ENCODE measurements at regions not wholly inside any gene's neighbourhood (a gene's known extent, or its start where the extent isn't known, plus 50 kb on each side); places are given as distances from the start of the nearest gene placed in this dataset.

- no peak for TF ChIP-seq USF2 (IDR thresholded peaks at IDR 0.05; ENCODE audit: borderline replicate concordance, low read depth, low read length)
- TF ChIP-seq, protein P1, sequence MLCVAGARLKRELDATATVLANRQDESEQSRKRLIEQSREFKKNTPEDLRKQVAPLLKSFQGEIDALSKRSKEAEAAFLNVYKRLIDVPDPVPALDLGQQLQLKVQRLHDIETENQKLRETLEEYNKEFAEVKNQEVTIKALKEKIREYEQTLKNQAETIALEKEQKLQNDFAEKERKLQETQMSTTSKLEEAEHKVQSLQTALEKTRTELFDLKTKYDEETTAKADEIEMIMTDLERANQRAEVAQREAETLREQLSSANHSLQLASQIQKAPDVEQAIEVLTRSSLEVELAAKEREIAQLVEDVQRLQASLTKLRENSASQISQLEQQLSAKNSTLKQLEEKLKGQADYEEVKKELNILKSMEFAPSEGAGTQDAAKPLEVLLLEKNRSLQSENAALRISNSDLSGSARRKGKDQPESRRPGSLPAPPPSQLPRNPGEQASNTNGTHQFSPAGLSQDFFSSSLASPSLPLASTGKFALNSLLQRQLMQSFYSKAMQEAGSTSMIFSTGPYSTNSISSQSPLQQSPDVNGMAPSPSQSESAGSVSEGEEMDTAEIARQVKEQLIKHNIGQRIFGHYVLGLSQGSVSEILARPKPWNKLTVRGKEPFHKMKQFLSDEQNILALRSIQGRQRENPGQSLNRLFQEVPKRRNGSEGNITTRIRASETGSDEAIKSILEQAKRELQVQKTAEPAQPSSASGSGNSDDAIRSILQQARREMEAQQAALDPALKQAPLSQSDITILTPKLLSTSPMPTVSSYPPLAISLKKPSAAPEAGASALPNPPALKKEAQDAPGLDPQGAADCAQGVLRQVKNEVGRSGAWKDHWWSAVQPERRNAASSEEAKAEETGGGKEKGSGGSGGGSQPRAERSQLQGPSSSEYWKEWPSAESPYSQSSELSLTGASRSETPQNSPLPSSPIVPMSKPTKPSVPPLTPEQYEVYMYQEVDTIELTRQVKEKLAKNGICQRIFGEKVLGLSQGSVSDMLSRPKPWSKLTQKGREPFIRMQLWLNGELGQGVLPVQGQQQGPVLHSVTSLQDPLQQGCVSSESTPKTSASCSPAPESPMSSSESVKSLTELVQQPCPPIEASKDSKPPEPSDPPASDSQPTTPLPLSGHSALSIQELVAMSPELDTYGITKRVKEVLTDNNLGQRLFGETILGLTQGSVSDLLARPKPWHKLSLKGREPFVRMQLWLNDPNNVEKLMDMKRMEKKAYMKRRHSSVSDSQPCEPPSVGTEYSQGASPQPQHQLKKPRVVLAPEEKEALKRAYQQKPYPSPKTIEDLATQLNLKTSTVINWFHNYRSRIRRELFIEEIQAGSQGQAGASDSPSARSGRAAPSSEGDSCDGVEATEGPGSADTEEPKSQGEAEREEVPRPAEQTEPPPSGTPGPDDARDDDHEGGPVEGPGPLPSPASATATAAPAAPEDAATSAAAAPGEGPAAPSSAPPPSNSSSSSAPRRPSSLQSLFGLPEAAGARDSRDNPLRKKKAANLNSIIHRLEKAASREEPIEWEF (IDR thresholded peaks at IDR 0.05; ENCODE audit: insufficient replicate concordance, low read depth, low read length) = no peak
- TF ChIP-seq EZH2 (IDR thresholded peaks at IDR 0.05; ENCODE audit: borderline replicate concordance, control insufficient read depth, low read depth, low read length) = no peak
- no peak for TF ChIP-seq FOXM1 (IDR thresholded peaks at IDR 0.05; ENCODE audit: low read depth, low read length)
- no peak for TF ChIP-seq CREB1 (IDR thresholded peaks at IDR 0.05; ENCODE audit: low read depth)
These were observed 675.8 kb downstream of the MATN1 start for GRCh38 chr1:30047576-30047975.
